AG04450 (cell line): ENCODE measurements at regions not wholly inside any gene's neighbourhood (a gene's known extent, or its start where the extent isn't known, plus 50 kb on each side); places are given as distances from the start of the nearest gene placed in this dataset.
"Not testable (repeated sequence)": the region's sequence is repeated elsewhere in the genome, so short reads cannot be mapped to it uniquely, and the experiment has no call there.

Source experiments
- CTCF ChIA-PET: fragments of 300-600, 350-600 bp; formaldehyde crosslinking; extraction: SDS; loops from one replicate; lab custom pipeline; 2022; ENCODE audit warnings: antibody characterized with exemption, inconsistent platforms; lab: Charles Lee
- POLR2A ChIA-PET: fragments of 350-600 bp; formaldehyde crosslinking; extraction: SDS; loops from one replicate; lab custom pipeline; 2021; ENCODE audit warnings: antibody characterized with exemption, inconsistent platforms; lab: Yijun Ruan, JAX
- DNase-seq: peaks from one replicate; pipeline ENCODE4 v3.0.0-alpha.2; 2011; ENCODE audit warnings: low read depth, low spot score
- H3K27ac ChIP-seq: one replicate; pipeline ENCODE4 v1.5.1; 2012; ENCODE audit warnings: low read depth, low read length, control low read depth
- H3K27me3 ChIP-seq: one replicate; pipeline ENCODE4 v1.6.0; 2012; ENCODE audit warnings: low read length; ENCODE audit not compliant: control insufficient read depth, insufficient read depth
- H3K4me3 ChIP-seq: 2 replicates; pipeline ENCODE4 v1.5.1; 2011; ENCODE audit warnings: mild to moderate bottlenecking, low read depth, low read length, control low read depth
- H3K9me3 ChIP-seq: 2 replicates; pipeline ENCODE4 v1.5.1; 2012; ENCODE audit warnings: low read length; ENCODE audit not compliant: control insufficient read depth, insufficient read depth
- TF ChIP-seq, protein P1 (sequence below): IDR thresholded peaks from 2 replicates; pipeline ENCODE4 v1.5.1; 2011; ENCODE audit warnings: low read depth, low read length, control low read depth, inconsistent platforms

- POLR2A ChIA-PET: no interaction called here
- peaks cover 17% of the 10 kb centered on the region for H3K27me3 ChIP-seq
- TF ChIP-seq, protein P1, sequence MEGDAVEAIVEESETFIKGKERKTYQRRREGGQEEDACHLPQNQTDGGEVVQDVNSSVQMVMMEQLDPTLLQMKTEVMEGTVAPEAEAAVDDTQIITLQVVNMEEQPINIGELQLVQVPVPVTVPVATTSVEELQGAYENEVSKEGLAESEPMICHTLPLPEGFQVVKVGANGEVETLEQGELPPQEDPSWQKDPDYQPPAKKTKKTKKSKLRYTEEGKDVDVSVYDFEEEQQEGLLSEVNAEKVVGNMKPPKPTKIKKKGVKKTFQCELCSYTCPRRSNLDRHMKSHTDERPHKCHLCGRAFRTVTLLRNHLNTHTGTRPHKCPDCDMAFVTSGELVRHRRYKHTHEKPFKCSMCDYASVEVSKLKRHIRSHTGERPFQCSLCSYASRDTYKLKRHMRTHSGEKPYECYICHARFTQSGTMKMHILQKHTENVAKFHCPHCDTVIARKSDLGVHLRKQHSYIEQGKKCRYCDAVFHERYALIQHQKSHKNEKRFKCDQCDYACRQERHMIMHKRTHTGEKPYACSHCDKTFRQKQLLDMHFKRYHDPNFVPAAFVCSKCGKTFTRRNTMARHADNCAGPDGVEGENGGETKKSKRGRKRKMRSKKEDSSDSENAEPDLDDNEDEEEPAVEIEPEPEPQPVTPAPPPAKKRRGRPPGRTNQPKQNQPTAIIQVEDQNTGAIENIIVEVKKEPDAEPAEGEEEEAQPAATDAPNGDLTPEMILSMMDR: no peak
- H3K4me3 ChIP-seq: no peak overlapping the region
- H3K27ac ChIP-seq: no peak overlapping the region
- no peaks in the 10 kb centered on the region; the same call in 1 of the 2 replicates for H3K9me3 ChIP-seq
- CTCF ChIA-PET: no interaction called here
- DNase-seq: no peak
Measured at GRCh38 chr7:149688836-149689235, 84.6 kb downstream of the ZNF467 start.

DNA sequence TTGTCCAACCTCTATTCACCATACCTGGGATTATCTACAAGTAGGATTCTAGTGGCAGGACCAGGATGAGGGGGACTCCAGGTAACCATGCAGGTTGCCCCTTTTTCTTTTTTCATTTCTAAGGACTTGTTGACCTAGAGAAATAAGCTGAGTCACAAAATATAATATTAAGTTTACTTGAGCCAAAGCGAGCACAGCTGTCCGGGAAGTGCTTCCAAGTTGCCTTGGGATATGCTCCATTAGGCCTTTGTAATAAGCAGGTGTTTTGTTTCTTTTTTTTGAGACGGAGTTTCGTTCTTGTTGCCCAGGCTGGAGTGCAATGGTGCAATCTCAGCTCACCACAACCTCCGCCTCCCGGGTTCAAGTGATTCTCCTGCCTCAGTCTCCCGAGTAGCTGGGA is 85.6 kb downstream of the ZNF467 start:
- CTCF ChIA-PET: not testable (repeated sequence)

GRCh38 chr7:149686449-149686848 is 86.9 kb downstream of the ZNF467 start:
- TF ChIP-seq, protein P1: no peak
- Histone ChIP-seq H3K27me3 (peaks cover 10% of the 10 kb centered on the region), H3K27ac (no peak overlapping the region), H3K9me3 (no peaks in the 10 kb centered on the region; the same call in 1 of the 2 replicates), H3K4me3 (no peak overlapping the region)
- ChIA-PET CTCF (interaction anchor here (2.3 to 3.1 kb wide), 2 partner anchors 24 to 56 kb away, joined by 10 read pairs; no protein-coding TSS in a partner anchor), POLR2A (no interaction called here)
- DNase-seq: no peak

More for the DNA sequence above, 85.6 kb downstream of the ZNF467 start:
- H3K27me3 ChIP-seq: peaks cover 16% of the 10 kb centered on the region
- H3K27ac ChIP-seq, H3K4me3 ChIP-seq, DNase-seq, H3K9me3 ChIP-seq, POLR2A ChIA-PET: not testable (repeated sequence)

- H3K9me3 ChIP-seq: no peaks in the 10 kb centered on the region; the same call in 1 of the 2 replicates
- TF ChIP-seq, protein P1: no peak
- POLR2A ChIA-PET: no interaction called here
- CTCF ChIA-PET: interaction anchor here (2.3 to 3.1 kb wide), 2 partner anchors 23 to 56 kb away, joined by 10 read pairs; no protein-coding TSS in a partner anchor
- peaks cover 10% of the 10 kb centered on the region for H3K27me3 ChIP-seq
- no peak for DNase-seq
- no peak overlapping the region for H3K27ac ChIP-seq
- no peak overlapping the region for H3K4me3 ChIP-seq
Measured at GRCh38 chr7:149686011-149686410, 87.4 kb downstream of the ZNF467 start.

- peaks cover 6% of the 10 kb centered on the region for H3K27me3 ChIP-seq
- TF ChIP-seq, protein P1: no peak
- H3K4me3 ChIP-seq: no peak overlapping the region
- H3K9me3 ChIP-seq: no peaks in the 10 kb centered on the region; the same call in 1 of the 2 replicates
- H3K27ac ChIP-seq: no peak overlapping the region
- DNase-seq: no peak
- ChIA-PET CTCF (interaction anchor here (1.1 to 3.1 kb wide), 3 partner anchors 23 to 57 kb away, joined by 3 to 10 read pairs (median 10); no protein-coding TSS in a partner anchor), POLR2A (no interaction called here)
Measured at GRCh38 chr7:149685455-149685854, 87.9 kb downstream of the ZNF467 start.
